Keratinocyte (primary cell): ENCODE measurements at regions not wholly inside any gene's neighbourhood (a gene's known extent, or its start where the extent isn't known, plus 50 kb on each side); places are given as distances from the start of the nearest gene placed in this dataset.

Experiments used
- DNase-seq: peaks from one replicate; pipeline ENCODE4 v3.0.0-alpha.2; 2011; ENCODE audit warnings: low read depth, missing footprints, low spot score
- FAIRE-seq: peaks from 2 replicates; lab custom pipeline; 2011; peaks lifted over from hg19 to GRCh38; lab: Jason Lieb, UNC
- H2AFZ ChIP-seq: 2 replicates; pipeline ENCODE4 v1.6.0; 2012; ENCODE audit warnings: low read length, control low read depth, inconsistent platforms; ENCODE audit not compliant: control insufficient read depth
- H3K27ac ChIP-seq: 2 replicates; pipeline ENCODE4 v1.5.1; 2011; ENCODE audit warnings: low read length; ENCODE audit not compliant: control insufficient read depth, insufficient read depth
- H3K27me3 ChIP-seq: 3 replicates; pipeline ENCODE4 v1.6.0; 2011; ENCODE audit warnings: low read length; ENCODE audit not compliant: control insufficient read depth, insufficient read depth; ENCODE audit errors: extremely low read depth
- H3K36me3 ChIP-seq, 2 experiments: 2 replicates in 1 of 2; 3 replicates in 1 of 2; pipeline ENCODE4 v1.5.1; 2011; ENCODE audit warnings: low read length in 2 of 2, mild to moderate bottlenecking in 1 of 2; ENCODE audit not compliant: control insufficient read depth in 2 of 2, insufficient read depth in 2 of 2; ENCODE audit errors: extremely low read depth in 1 of 2
- H3K4me1 ChIP-seq: 3 replicates; pipeline ENCODE4 v1.5.1; 2011; ENCODE audit warnings: low read length; ENCODE audit not compliant: control insufficient read depth, insufficient read depth; ENCODE audit errors: extremely low read depth
- H3K4me2 ChIP-seq: 3 replicates; pipeline ENCODE4 v1.6.0; 2011; ENCODE audit warnings: low read depth, low read length; ENCODE audit not compliant: control insufficient read depth, insufficient read depth; ENCODE audit errors: extremely low read depth
- H3K4me3 ChIP-seq, 3 experiments: fragments of 200-600 bp in 1 of 3; sonication (generic) in 1 of 3; 2 replicates in 2 of 3; 3 replicates in 1 of 3; pipeline ENCODE4 v1.5.1; 2011 to 2016; ENCODE audit warnings: low read length in 3 of 3, mild to moderate bottlenecking in 3 of 3, control low read depth in 2 of 3, inconsistent platforms in 1 of 3, low read depth in 1 of 3, mixed read lengths in 1 of 3, mixed run types in 1 of 3, moderate library complexity in 1 of 3; ENCODE audit not compliant: control insufficient read depth in 2 of 3, insufficient read depth in 2 of 3; ENCODE audit errors: extremely low read depth in 1 of 3
- H3K79me2 ChIP-seq: 2 replicates; pipeline ENCODE4 v1.6.0; 2012; ENCODE audit warnings: low read length; ENCODE audit not compliant: control insufficient read depth, insufficient read depth
- H3K9ac ChIP-seq: 3 replicates; pipeline ENCODE4 v1.6.0; 2011; ENCODE audit warnings: low read length; ENCODE audit not compliant: control insufficient read depth, insufficient read depth; ENCODE audit errors: extremely low read depth
- H3K9me1 ChIP-seq: 3 replicates; pipeline ENCODE4 v1.6.0; 2011; ENCODE audit warnings: low read length; ENCODE audit not compliant: control insufficient read depth, insufficient read depth; ENCODE audit errors: extremely low read depth
- H3K9me3 ChIP-seq: 2 replicates; pipeline ENCODE4 v1.5.1; 2012; ENCODE audit warnings: low read depth, low read length; ENCODE audit not compliant: control insufficient read depth
- H4K20me1 ChIP-seq: 3 replicates; pipeline ENCODE4 v1.6.0; 2011; ENCODE audit warnings: low read length; ENCODE audit not compliant: control insufficient read depth, insufficient read depth; ENCODE audit errors: extremely low read depth
- CTCF ChIP-seq, 3 experiments: IDR thresholded peaks in 1 of 3; conservative IDR thresholded peaks in 1 of 3; optimal IDR thresholded peaks in 1 of 3; 2 replicates in 2 of 3; 3 replicates in 1 of 3; pipeline versions ENCODE3 to v1.5.1; 2011; ENCODE audit warnings: low read length in 3 of 3, mild to moderate bottlenecking in 3 of 3, moderate library complexity in 2 of 3, control low read depth in 1 of 3, inconsistent platforms in 1 of 3; ENCODE audit not compliant: insufficient read depth in 2 of 3; ENCODE audit errors: extremely low read depth in 1 of 3
- EZH2 ChIP-seq: IDR thresholded peaks from one replicate; pipeline ENCODE4 v1.6.1; 2012; ENCODE audit warnings: inconsistent platforms, mild to moderate bottlenecking, low read length, moderate library complexity
- dilution Hi-C: fragments of 300-500 bp; cut with MboI; formaldehyde crosslinking; loops from one replicate; pipeline ENCODE4 v1.7.0; 2020; ENCODE audit warnings: low sequenced_read_pairs; ENCODE audit not compliant: extremely low pct_ligation_motif_present

GRCh38 chr7:18437101-18437500 is 58.4 kb upstream of the HDAC9 start:
- no peaks in the 10 kb centered on the region for H4K20me1 ChIP-seq
- no peak overlapping the region for H3K9ac ChIP-seq
- no peak overlapping the region for H3K27ac ChIP-seq
- H3K9me3 ChIP-seq: no peaks in the 10 kb centered on the region
- no peaks in the 10 kb centered on the region for H3K79me2 ChIP-seq
- H3K9me1 ChIP-seq: no peaks in the 10 kb centered on the region
- H2AFZ ChIP-seq: no peak overlapping the region
- no peaks in the 10 kb centered on the region for H3K27me3 ChIP-seq
- no peaks in the 10 kb centered on the region for H3K36me3 ChIP-seq
- DNase-seq (no peak), FAIRE-seq (no peak)
- dilution Hi-C loops: no loop called here
- no peak for TF ChIP-seq EZH2
- TF ChIP-seq CTCF (optimal IDR thresholded peaks at IDR 0.05 in 1 of 3, IDR thresholded peaks at IDR 0.05 in 1 of 3, conservative IDR thresholded peaks at IDR 0.05 in 1 of 3; ENCODE audit: extremely low read depth in 1 of 3, insufficient read depth in 2 of 3, low read length in 3 of 3): no peak
- H3K4me1 ChIP-seq: no peaks in the 10 kb centered on the region
- H3K4me2 ChIP-seq: no peak overlapping the region
- no peak overlapping the region for H3K4me3 ChIP-seq

GRCh38 chr7:18440934-18441333 is 54.6 kb upstream of the HDAC9 start:
- Histone ChIP-seq H3K27me3 (no peaks in the 10 kb centered on the region), H3K9me3 (no peaks in the 10 kb centered on the region), H3K9ac (no peak overlapping the region), H3K9me1 (no peaks in the 10 kb centered on the region), H3K4me2 (no peak overlapping the region), H3K4me1 (no peaks in the 10 kb centered on the region), H3K79me2 (no peaks in the 10 kb centered on the region), H3K27ac (no peak overlapping the region), H2AFZ (no peak overlapping the region), H3K36me3 (no peaks in the 10 kb centered on the region), H4K20me1 (no peaks in the 10 kb centered on the region), H3K4me3 (no peak overlapping the region)
- no peak for DNase-seq
- FAIRE-seq: no peak
- no peak for TF ChIP-seq CTCF (optimal IDR thresholded peaks at IDR 0.05 in 1 of 3, IDR thresholded peaks at IDR 0.05 in 1 of 3, conservative IDR thresholded peaks at IDR 0.05 in 1 of 3; ENCODE audit: extremely low read depth in 1 of 3, insufficient read depth in 2 of 3, low read length in 3 of 3)
- TF ChIP-seq EZH2: no peak
- dilution Hi-C loops: no loop called here
